DND-41 (cell line): ENCODE measurements at regions not wholly inside any gene's neighbourhood (a gene's known extent, or its start where the extent isn't known, plus 50 kb on each side); places are given as distances from the start of the nearest gene placed in this dataset.

Source experiments
- CTCF ChIP-seq: IDR thresholded peaks from 2 replicates; pipeline ENCODE4 v1.5.1; 2012; ENCODE audit warnings: borderline replicate concordance, low read length, moderate library complexity, mild to moderate bottlenecking; ENCODE audit not compliant: poor library complexity, severe bottlenecking; ENCODE audit errors: extremely low read depth
- EZH2 ChIP-seq: IDR thresholded peaks from 3 replicates; pipeline ENCODE4 v1.6.1; 2012; ENCODE audit warnings: borderline replicate concordance, low read depth, mild to moderate bottlenecking, moderate library complexity, low read length, inconsistent platforms; ENCODE audit not compliant: severe bottlenecking

DNA sequence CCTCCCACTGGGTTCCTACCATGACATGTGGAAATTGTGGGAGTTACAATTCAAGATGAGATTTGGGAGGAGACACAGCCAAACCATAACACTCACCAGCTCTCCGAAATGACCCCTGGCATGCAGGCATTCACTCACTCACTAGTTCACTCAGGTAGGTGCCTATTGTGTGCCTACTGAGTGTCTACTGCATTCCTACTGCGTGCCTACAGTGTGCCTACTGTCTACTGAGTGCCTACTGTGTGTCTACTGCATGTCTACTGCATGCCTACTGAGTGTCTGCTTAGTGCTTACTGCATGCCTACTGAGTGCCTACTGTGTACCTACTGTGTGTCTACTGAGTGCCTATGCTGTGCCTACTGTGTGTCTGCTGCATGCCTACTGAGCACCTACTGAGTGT is 71.7 kb upstream of the FZD10 start:
- TF ChIP-seq CTCF (no peak), EZH2 (no peak)
